COLO829 (cell line): ENCODE measurements at regions not wholly inside any gene's neighbourhood (a gene's known extent, or its start where the extent isn't known, plus 50 kb on each side); places are given as distances from the start of the nearest gene placed in this dataset.
"Not testable (repeated sequence)": the region's sequence is repeated elsewhere in the genome, so short reads cannot be mapped to it uniquely, and the experiment has no call there.

Experiments
- DNase-seq: peaks from one replicate; pipeline ENCODE4 v3.0.0; 2012; ENCODE audit warnings: low spot score

DNA sequence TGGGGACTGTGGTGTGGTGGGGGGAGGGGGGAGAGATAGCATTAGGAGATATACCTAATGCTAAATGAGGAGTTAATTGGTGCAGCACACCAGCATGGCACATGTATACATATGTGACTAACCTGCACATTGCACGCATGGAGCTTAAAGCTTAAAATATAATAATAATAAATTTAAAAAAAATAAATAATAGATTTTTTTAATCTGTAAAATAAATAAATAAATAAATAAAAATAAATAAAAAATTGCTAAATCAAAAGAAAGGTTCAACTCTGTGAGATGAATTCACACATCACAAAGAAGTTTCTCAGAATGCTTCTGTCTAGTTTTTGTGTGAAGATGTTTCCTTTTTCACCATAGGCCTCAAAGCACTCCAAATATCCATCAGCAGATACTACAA is 1793.7 kb downstream of the UQCRFS1 start:
- not testable (repeated sequence) for DNase-seq

DNA sequence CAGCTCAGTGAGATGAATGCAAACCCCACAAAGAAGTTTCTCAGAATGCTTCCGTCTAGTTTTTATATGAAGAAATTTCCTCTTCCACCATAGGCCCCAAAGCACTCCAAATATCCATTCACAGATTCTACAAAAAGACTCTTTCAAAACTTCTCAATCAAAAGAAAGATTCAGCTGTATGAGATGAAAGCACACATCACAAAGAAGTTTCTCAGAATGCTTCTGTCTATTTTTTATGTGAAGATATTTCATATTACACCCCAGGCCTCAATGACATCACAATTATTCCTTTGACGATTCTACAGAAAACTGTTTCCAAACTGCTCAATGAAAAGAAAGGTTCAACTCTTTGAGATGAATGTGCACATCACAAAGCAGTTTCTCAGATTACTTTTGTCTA is 1819.4 kb downstream of the UQCRFS1 start:
- DNase-seq, result peak; percentile 5

DNA sequence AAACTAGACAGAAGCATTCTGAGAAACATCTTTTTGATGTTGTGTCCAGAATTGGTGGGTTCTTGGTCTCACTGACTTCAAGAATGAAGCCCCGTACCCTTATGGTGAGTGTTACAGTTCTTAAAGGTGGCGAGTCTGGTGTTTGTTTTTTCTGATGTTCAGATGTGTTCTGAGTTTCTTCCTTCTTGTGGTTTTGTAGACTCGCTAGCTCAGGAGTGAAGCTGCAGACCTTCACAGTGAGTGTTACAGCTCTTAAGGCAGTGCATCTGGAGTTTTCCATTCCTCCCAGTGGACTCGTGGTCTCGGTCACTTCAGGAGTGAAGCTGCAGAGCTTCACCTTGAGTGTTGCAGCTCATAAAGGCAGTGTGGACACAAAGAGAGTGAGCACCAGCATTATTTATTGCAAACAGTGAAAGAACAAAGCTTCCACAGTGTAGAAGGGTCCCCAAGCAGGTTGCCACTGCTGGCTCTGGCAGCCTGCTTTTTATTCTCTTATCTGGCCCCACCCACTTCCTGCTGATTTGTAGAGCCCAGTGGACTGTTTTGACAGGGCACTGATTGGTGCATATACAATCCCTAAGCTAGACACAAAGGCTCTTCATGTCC is 1820.8 kb downstream of the UQCRFS1 start:
- no peak for DNase-seq

DNA sequence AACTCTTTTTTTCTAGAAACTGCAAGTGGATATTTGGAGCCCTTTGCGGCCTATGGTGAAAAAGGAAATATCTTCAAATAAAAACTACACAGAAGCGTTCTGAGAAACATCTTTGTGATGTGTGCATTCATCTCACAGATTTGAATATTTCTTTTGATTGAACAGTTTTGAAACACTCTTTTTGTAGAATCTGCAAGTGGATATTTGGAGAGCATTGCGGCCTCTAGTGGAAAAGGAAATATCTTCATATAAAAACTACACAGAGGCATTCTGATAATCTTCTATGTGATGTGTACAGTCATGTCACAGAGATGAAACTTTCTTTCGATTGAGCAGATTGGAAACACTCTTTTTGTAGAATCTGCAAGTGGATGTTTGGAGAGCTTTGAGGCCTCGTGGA is 1833.6 kb downstream of the UQCRFS1 start:
- DNase-seq, result not testable (repeated sequence)

DNA sequence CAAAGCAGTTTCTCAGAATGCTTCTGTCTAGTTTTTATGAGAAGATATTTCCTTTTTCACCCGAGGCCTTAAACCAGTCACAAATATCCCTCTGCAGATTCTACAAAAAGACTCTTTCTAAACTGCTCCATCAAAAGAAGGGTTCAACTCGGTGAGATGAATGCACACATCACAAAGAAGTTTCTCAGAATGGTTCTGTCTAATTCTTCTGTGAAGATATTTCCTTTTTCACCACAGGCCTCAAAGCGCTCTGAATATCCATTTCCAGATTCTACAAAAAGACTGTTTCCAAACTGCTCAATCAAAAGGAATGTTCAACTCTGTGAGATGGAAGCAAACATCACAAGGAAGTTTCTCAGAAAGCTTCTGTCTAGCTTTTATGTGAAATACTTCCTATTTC is 1843.3 kb downstream of the UQCRFS1 start:
- DNase-seq, result not testable (repeated sequence)

DNA sequence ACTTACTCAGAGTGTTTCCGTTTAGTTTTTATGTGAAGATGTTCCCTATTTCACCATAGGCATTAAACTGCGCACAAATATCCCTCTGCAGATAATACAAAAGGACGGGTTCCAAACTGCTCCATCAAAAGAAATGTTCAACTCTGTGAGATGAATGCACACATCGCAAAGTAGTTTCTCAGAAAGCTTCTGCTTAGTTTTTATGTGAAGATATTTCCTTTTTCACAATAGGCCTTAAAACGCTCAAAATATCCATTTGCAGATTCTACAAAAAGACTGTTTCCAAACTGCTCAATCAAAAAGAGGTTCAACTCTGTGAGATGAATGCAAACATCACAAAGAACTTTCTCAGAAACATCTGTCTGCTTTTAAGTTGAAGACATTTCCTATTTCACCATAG is 1850.5 kb downstream of the UQCRFS1 start:
- not testable (repeated sequence) for DNase-seq

DNA sequence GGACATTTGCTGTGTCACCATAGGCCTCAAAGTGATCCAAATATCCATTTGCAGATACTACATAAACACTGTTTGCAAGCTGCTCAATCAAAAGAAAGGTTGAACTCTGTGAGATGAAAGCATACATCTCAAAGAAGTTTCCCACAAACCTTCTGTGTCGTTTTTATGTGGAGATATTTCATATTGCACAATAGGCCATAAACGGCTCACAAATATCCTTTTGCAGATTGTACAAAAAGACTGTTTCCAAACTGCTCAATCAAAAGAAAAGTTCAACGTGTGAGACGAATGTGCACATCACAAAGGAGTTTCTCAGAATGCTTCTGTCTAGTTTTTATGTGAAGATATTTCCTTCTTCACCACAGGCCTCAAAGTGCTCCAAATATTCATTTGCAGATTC is 1857.4 kb downstream of the UQCRFS1 start:
- not testable (repeated sequence) for DNase-seq
